ENCODE measurements at regions not wholly inside any gene's neighbourhood (a gene's known extent, or its start where the extent isn't known, plus 50 kb on each side); places are given as distances from the start of the nearest gene placed in this dataset.
A peak's percentile ranks its signal among the peaks of the same experiment; 100 is the strongest.
"Not testable (repeated sequence)": the region's sequence is repeated elsewhere in the genome, so short reads cannot be mapped to it uniquely, and the experiment has no call there.

DNA sequence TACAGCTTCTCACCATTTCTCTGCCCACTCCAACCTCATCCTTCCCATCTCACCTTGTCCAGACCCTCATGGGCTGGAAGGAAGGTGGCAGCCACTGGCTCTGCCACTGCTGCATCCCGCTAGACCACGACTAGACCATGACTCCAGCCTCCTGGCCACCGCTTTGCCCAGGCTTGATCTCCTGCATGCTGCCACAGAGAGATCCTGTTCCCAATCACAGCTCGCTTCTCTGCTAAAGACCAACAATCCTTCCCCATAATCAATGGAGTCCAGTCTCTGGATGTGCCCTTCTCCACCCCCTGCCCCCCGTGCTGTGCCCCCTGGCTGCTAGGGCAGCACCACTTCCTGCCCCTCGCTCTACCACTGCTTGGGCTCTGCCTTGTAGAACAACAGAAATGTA lies 64.9 kb upstream of the DMRTB1 start:
- H3K4me1 ChIP-seq, result no peaks in the 10 kb centered on the region
- peaks cover 0 to 20% of the 10 kb centered on the region in 2 donors for H3K27me3 ChIP-seq
- H3K36me3 ChIP-seq, result no peaks in the 10 kb centered on the region
- TF ChIP-seq, protein P1, sequence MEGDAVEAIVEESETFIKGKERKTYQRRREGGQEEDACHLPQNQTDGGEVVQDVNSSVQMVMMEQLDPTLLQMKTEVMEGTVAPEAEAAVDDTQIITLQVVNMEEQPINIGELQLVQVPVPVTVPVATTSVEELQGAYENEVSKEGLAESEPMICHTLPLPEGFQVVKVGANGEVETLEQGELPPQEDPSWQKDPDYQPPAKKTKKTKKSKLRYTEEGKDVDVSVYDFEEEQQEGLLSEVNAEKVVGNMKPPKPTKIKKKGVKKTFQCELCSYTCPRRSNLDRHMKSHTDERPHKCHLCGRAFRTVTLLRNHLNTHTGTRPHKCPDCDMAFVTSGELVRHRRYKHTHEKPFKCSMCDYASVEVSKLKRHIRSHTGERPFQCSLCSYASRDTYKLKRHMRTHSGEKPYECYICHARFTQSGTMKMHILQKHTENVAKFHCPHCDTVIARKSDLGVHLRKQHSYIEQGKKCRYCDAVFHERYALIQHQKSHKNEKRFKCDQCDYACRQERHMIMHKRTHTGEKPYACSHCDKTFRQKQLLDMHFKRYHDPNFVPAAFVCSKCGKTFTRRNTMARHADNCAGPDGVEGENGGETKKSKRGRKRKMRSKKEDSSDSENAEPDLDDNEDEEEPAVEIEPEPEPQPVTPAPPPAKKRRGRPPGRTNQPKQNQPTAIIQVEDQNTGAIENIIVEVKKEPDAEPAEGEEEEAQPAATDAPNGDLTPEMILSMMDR (IDR thresholded peaks at IDR 0.05), result no peak
- no peak overlapping the region for H3K27ac ChIP-seq
- ATAC-seq (no peak), DNase-seq (no peak)
- intact Hi-C loops (cut with DNase I), result loop anchor here (2.0 to 5.0 kb wide), 2 partner anchors 112 to 116 kb away; no protein-coding TSS in a partner anchor
- no peaks in the 10 kb centered on the region for H3K9me3 ChIP-seq
- no peak overlapping the region for H3K4me3 ChIP-seq

DNA sequence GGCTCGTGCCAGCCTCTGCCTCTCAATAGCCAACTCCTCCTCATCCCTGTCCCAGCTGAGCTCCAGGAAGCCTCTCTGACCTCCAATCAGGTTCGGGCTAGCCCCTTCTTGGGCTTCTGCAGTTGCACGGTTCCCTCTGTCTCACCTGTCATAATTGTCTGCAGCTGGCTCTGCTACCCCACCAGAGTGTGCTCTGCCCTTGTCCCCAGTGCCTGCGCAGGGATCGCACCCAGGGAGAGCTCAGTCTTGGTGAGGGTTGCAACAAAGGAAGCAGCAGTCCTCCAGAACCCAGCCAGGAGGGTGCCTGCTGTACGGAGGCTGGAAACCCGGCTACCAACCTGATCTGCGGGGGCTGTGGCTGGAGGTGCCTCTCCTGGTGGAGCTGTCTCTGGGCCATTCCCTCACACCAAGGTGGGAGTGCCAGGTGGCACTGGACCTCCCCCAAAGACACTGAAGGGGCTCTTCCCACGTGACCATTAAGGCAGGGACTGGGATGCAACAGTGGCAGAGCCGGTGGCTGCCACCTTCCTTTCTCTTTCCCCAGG lies 63.5 kb upstream of the DMRTB1 start:
- H3K4me3 ChIP-seq, result no peak overlapping the region
- no peaks in the 10 kb centered on the region for H3K4me1 ChIP-seq
- DNase-seq, result peak in 1 of 4 donors; percentile 22
- H3K27me3 ChIP-seq, result peaks cover 0 to 20% of the 10 kb centered on the region in 2 donors
- intact Hi-C loops (cut with DNase I), result loop anchor here in 1 of 2 donors (2.0 kb wide), 1 partner anchor 117 kb away; no protein-coding TSS in a partner anchor
- TF ChIP-seq, protein P1 (IDR thresholded peaks at IDR 0.05), result no peak
- no peak for ATAC-seq
- H3K27ac ChIP-seq, result no peak overlapping the region
- H3K36me3 ChIP-seq, result no peaks in the 10 kb centered on the region
- H3K9me3 ChIP-seq, result no peaks in the 10 kb centered on the region

DNA sequence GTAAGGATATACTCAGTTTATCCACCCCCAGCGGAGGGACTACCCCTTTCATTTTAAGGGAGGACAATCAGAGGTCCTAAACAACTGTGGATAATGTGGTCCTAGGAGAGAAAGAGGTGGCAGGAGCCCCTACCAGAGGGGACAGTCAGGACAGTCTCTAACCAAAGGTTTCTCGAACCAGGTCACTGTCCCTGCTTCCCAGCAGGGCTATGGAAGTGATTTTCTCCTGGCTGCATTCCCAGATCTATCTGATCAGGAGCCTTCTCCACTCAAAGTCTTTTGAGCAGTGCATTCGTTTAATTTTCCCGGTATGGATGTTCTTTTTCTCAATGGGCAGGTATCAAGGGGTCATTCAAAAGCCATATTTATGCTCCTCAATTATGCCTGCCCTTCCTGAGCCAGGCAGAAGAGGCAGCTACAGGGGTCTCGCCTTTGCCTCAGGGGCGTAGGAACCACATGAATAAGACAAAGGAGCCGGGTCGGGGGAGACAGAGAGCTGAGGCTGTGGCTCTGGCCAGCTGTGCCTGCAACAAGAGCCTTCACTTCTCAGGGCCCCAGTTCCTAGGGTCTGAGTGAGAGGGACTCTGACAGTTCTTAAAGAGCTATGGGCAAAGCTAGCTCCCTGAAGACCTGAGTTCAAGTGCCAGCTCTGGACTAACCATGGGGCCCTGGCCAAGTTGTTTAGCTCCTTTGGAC lies 62.5 kb upstream of the DMRTB1 start:
- Histone ChIP-seq H3K4me1 (no peaks in the 10 kb centered on the region), H3K9me3 (no peaks in the 10 kb centered on the region)
- TF ChIP-seq, protein P1 (IDR thresholded peaks at IDR 0.05), result no peak

DNA sequence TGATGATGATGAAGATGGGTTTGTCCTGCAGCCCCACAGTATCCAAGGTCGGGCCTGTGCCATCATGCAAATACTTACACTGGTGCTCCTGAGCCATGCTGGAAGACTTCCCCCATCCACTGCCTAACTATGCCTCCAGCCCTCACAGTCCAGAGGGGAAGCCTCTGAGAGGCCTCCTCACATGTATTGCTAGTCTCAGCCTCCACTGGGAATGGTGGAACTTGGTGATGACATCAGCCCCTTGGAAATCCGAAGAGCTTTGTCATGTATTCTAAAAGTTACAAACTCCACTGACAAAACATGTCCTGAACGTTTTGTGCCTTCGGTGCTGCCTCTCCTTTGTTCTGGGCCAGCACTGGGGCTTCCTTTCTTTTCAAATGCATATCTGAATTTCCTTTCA lies 61.1 kb upstream of the DMRTB1 start:
- H3K27me3 ChIP-seq, result peaks cover 0 to 37% of the 10 kb centered on the region in 2 donors
- H3K9me3 ChIP-seq, result no peaks in the 10 kb centered on the region
- no peak for ATAC-seq
- TF ChIP-seq, protein P1 (IDR thresholded peaks at IDR 0.05), result no peak
- intact Hi-C loops (cut with DNase I), result no loop called here
- H3K36me3 ChIP-seq, result no peaks in the 10 kb centered on the region
- peak in 1 of 4 donors; percentile 24 for DNase-seq
- no peak overlapping the region for H3K27ac ChIP-seq
- H3K4me1 ChIP-seq, result no peaks in the 10 kb centered on the region
- H3K4me3 ChIP-seq, result no peak overlapping the region

More for the DNA sequence above, 62.5 kb upstream of the DMRTB1 start:
- Histone ChIP-seq H3K27me3 (peaks cover 0 to 30% of the 10 kb centered on the region in 2 donors), H3K4me3 (no peak overlapping the region), H3K27ac (no peak overlapping the region), H3K36me3 (no peaks in the 10 kb centered on the region)
- DNase-seq (peak in 1 of 4 donors; percentile 8), ATAC-seq (no peak)
- intact Hi-C loops (cut with DNase I), result no loop called here

DNA sequence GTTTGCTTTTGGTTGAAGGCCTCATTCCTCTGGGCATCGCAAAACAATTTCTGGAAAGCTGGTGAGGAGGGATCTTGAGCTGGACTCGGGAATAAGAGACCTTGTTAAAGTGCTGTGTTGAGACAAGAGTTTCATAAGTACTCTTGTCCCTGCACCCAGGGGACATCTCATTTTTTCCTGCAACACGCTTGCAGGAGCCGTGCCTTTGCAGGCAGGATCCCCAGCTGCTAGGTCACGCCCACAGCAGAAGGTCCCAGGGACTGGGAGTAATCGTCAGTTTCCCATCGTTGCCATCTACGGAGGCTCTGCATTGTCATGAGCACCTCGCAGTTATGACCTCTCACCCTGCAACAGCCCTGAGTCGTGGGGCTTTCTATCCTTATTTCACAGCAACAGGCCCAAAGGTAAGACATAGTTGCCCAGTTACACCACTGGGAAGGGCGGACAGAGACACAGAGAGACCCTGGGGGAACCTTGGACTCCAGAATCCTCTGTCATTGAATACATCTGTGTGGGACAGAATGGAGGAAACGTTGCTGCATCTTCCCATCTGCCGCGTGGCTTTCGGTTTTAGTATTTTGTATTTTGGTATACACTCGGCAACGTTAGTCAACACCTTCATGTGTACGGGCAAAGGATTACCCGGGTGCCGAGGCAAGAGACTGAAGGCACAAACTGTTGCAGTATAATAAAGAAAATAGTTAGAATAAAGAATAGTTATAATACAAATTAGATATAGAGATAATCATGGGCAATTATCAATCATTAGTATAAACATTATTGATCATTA lies 60.4 kb upstream of the DMRTB1 start:
- peaks cover 0 to 37% of the 10 kb centered on the region in 2 donors for H3K27me3 ChIP-seq
- no peaks in the 10 kb centered on the region for H3K4me1 ChIP-seq
- no peak overlapping the region for H3K4me3 ChIP-seq
- no peak overlapping the region for H3K27ac ChIP-seq
- ATAC-seq (peak; percentile 68), DNase-seq (peak in 1 of 4 donors; percentile 24)
- H3K9me3 ChIP-seq, result no peaks in the 10 kb centered on the region
- no peaks in the 10 kb centered on the region for H3K36me3 ChIP-seq
- TF ChIP-seq, protein P1 (IDR thresholded peaks at IDR 0.05), result no peak
- intact Hi-C loops (cut with DNase I), result no loop called here

DNA sequence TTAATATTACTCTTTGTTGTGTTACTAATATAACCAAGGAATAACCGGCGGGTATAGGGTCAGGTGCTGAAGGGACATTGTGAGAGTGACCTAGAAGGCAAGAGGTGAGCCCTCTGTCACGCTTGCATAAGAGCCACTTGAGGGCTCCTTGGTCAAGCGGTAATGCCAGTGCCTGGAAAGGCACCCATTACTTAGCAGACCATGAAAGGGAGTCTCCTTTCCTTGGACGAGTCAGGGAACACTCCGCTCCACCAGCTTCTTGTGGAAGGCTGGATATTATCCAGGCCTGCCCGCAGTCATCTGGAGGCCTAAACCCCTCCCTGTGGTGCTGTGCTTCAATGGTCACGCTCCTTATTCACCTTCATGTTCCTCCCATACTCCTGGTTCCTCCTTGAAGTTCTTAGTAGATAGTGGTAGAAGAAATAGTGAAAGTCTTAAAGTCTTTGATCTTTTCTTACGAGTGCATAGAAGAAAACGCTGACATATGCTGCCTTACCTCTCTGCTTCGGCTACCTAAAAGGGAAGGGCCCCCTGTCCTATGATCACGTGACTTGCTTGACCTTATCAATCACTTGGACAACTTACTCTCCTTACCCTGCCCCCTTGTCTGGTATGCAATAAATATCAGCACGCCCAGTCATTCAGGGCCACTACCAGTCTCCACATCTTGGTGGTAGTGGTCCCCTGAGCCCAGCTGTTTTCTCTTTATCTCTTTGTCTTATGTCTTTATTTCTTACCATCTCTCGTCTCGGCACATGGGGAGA lies 59.6 kb upstream of the DMRTB1 start:
- H3K27ac ChIP-seq; H3K4me1 ChIP-seq; H3K9me3 ChIP-seq; H3K36me3 ChIP-seq; intact Hi-C loops (cut with DNase I); H3K4me3 ChIP-seq: not testable (repeated sequence)
- peaks cover 0 to 37% of the 10 kb centered on the region in 2 donors for H3K27me3 ChIP-seq
- peak in 1 of 4 donors; percentile 29 for DNase-seq
- peak; percentile 22 for ATAC-seq
